ENCODE measurements at regions not wholly inside any gene's neighbourhood (a gene's known extent, or its start where the extent isn't known, plus 50 kb on each side); places are given as distances from the start of the nearest gene placed in this dataset.

DNA sequence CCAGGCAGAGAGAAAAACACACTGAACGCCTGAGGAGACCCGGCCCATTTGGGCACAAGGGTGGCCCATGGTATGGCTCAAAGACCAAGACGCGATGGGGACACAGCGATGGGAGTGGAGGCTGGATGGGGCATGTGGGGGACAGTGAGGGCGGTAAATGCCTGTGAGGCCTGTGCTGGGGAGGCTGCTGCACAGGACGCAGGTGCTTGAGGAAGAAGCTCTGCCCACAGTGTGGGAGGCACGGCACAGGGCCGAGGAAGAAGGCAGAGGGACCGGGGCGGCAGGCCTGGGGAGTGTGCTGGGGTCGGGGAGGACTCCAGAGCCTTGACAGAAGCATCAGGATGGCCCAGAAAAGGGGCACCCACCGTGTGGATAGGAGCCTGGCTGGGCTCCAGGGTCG is 75.9 kb upstream of the WNT11 start:
- TF ChIP-seq, protein P1, sequence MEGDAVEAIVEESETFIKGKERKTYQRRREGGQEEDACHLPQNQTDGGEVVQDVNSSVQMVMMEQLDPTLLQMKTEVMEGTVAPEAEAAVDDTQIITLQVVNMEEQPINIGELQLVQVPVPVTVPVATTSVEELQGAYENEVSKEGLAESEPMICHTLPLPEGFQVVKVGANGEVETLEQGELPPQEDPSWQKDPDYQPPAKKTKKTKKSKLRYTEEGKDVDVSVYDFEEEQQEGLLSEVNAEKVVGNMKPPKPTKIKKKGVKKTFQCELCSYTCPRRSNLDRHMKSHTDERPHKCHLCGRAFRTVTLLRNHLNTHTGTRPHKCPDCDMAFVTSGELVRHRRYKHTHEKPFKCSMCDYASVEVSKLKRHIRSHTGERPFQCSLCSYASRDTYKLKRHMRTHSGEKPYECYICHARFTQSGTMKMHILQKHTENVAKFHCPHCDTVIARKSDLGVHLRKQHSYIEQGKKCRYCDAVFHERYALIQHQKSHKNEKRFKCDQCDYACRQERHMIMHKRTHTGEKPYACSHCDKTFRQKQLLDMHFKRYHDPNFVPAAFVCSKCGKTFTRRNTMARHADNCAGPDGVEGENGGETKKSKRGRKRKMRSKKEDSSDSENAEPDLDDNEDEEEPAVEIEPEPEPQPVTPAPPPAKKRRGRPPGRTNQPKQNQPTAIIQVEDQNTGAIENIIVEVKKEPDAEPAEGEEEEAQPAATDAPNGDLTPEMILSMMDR (IDR thresholded peaks at IDR 0.05; ENCODE audit: low read depth, low read length), result no peak
- Histone ChIP-seq H3K4me3 (ENCODE audit: low read depth, low read length) (no peak overlapping the region), H3K27me3 (ENCODE audit: insufficient read depth, low read depth, severe bottlenecking) (no peaks in the 10 kb centered on the region), H3K9me3 (ENCODE audit: severe bottlenecking) (no peaks in the 10 kb centered on the region), H3K27ac (no peak overlapping the region), H3K36me3 (no peaks in the 10 kb centered on the region)
- no peak for DNase-seq

DNA sequence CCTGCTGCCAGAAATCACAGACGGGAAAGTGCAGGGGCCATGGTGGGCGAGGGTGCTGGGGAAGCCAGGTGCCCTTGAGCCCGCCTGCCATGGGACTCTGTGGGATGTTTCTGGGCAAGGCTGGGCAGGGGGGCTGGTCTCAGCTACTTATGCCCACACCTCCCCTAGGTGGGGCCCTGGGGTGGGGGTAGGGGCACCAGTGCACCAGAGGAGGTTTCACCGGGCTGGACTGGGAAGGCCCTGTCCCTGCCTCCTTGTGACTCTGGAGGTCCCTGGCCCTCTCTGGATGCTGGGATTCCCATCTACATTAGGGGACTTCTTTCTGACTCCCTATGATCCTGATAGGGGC is 75.2 kb upstream of the WNT11 start:
- Histone ChIP-seq H3K36me3 (no peaks in the 10 kb centered on the region), H3K9me3 (ENCODE audit: severe bottlenecking) (no peaks in the 10 kb centered on the region), H3K27ac (no peak overlapping the region), H3K4me3 (ENCODE audit: low read depth, low read length) (no peak overlapping the region), H3K27me3 (ENCODE audit: insufficient read depth, low read depth, severe bottlenecking) (no peaks in the 10 kb centered on the region)
- TF ChIP-seq, protein P1 (IDR thresholded peaks at IDR 0.05; ENCODE audit: low read depth, low read length), result no peak
- DNase-seq, result no peak

DNA sequence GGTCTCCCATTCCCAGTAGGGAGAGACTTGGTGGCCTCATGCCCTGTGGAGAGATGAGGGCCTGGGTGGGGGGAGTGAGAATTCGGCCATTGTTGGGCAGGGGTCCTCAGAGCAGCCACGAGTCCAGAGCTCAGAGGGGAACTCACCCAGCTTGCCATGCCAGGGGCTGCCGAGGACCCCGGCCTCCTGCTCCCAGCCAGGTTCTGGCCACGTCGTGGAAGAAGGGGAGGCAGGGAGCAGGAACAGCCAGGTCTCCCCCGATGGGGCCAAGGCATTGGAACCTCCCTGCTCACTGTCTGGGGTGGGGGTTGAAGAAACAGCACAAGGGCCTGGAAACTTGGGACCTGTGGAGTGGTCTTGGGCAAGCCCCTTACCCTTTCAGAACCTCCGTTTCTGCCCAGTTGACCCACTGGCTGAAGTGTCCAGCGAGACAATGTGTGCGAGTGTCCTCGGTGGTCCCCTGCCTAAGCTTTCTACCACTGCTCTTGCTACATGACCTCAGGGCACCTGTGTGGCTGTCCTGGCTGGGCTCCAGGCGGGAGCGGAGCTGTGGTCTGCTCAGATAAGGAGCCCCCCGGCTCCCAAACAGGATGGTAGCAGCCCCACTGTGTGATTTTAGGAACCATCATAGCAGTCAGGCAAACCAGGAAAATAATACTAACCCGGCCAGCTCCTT is 74.7 kb upstream of the WNT11 start:
- no peaks in the 10 kb centered on the region for H3K27me3 ChIP-seq (ENCODE audit: insufficient read depth, low read depth, severe bottlenecking)
- H3K4me3 ChIP-seq (ENCODE audit: low read depth, low read length), result no peak overlapping the region
- H3K9me3 ChIP-seq (ENCODE audit: severe bottlenecking), result no peaks in the 10 kb centered on the region
- DNase-seq, result no peak
- H3K27ac ChIP-seq, result no peak overlapping the region
- H3K36me3 ChIP-seq, result no peaks in the 10 kb centered on the region
- TF ChIP-seq, protein P1 (IDR thresholded peaks at IDR 0.05; ENCODE audit: low read depth, low read length), result no peak

DNA sequence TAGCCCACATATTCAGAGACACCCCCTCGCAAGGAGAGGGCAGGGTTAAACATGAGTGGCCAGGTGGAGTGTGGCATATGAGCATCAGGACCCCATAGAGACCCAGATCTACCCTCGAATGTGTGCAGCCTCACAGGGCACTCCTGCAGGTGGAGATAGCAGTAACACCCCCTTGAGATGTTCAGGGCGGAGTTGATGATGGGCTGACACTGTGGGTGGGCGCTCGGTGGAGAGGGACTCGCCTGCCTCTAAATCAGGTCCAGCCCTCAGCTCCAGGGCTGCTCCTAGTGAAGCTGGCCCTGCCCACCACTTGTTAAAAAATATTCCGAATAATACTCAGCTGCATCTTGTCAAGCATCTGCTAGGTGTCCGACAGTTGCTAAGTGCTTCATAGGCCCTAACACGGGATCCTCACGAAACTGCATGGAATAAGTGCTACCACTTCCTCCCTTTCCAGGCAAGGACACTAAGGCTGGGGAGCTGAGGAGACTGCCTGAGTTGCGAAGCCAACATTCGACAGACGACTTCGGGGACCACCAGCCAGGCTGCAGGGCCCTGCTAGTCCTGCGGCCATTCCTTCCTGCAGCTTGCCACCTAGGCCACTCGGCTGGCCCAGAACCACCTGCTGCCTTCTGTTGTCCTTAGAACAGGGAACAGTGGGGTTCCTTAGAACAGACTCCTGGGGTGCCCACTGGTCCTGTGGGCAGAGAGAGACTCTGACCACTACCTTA is 74.0 kb upstream of the WNT11 start:
- Histone ChIP-seq H3K9me3 (ENCODE audit: severe bottlenecking) (no peaks in the 10 kb centered on the region), H3K27ac (no peak overlapping the region), H3K4me3 (ENCODE audit: low read depth, low read length) (no peak overlapping the region), H3K27me3 (ENCODE audit: insufficient read depth, low read depth, severe bottlenecking) (no peaks in the 10 kb centered on the region), H3K36me3 (no peaks in the 10 kb centered on the region)
- DNase-seq, result no peak
- TF ChIP-seq, protein P1 (IDR thresholded peaks at IDR 0.05; ENCODE audit: low read depth, low read length), result no peak

DNA sequence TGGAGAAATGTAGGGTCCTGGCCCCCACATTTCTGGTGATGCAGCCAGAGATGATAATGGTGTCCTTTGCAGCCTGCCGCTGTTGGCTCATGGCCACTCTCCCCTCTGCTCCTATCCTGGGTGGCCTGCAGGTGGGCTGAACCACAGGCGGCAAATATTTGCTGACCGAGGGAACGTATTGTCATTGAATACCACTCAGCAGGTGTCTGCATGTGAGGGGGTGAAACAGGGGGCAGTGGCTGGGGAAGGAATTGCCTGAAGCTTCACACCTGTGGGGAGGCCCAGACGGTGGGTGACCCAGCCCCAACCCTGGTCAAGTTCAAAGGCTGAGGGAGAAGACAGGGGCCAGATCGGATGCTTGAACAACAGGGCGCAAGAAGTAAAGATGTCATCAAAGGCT is 73.3 kb upstream of the WNT11 start:
- TF ChIP-seq, protein P1 (IDR thresholded peaks at IDR 0.05; ENCODE audit: low read depth, low read length), result no peak
- Histone ChIP-seq H3K27ac (no peak overlapping the region), H3K36me3 (no peaks in the 10 kb centered on the region), H3K27me3 (ENCODE audit: insufficient read depth, low read depth, severe bottlenecking) (no peaks in the 10 kb centered on the region), H3K4me3 (ENCODE audit: low read depth, low read length) (no peak overlapping the region), H3K9me3 (ENCODE audit: severe bottlenecking) (peaks cover 5% of the 10 kb centered on the region)
- DNase-seq, result no peak
